GM23338 (cell line): ENCODE measurements at regions not wholly inside any gene's neighbourhood (a gene's known extent, or its start where the extent isn't known, plus 50 kb on each side); places are given as distances from the start of the nearest gene placed in this dataset.

Source experiments
- CTCF ChIP-seq, 2 experiments: fragments of 200-600 bp in 1 of 2; sonication (generic) in 1 of 2; conservative IDR thresholded peaks; 2 replicates each; pipeline versions ENCODE4 v1.5.1 to v1.6.1; 2016 to 2017; ENCODE audit warnings: antibody characterized with exemption in 2 of 2, low read depth in 2 of 2, mild to moderate bottlenecking in 2 of 2, moderate library complexity in 1 of 2
- EZH2 ChIP-seq: fragments of 200-600 bp; sonication (generic); IDR thresholded peaks from one replicate; pipeline ENCODE4 v1.8.0; 2017; ENCODE audit warnings: antibody characterized with exemption, mild to moderate bottlenecking, low read depth; ENCODE audit not compliant: unreplicated experiment
- EZH2phosphoT487 ChIP-seq: fragments of 200-600 bp; sonication (generic); IDR thresholded peaks from one replicate; pipeline ENCODE4 v1.8.1; 2018; ENCODE audit warnings: antibody characterized with exemption; ENCODE audit not compliant: unreplicated experiment
- POLR2AphosphoS5 ChIP-seq: IDR thresholded peaks from 2 replicates; pipeline ENCODE4 v1.6.1; 2016; ENCODE audit warnings: antibody characterized with exemption, low read depth
- TF ChIP-seq, protein P1 (sequence below): IDR thresholded peaks from one replicate; pipeline ENCODE4 v1.6.1; 2018; ENCODE audit warnings: antibody characterized with exemption; ENCODE audit not compliant: unreplicated experiment

- TF ChIP-seq CTCF (conservative IDR thresholded peaks at IDR 0.05; ENCODE audit: low read depth in 2 of 2) (no peak), EZH2phosphoT487 (no peak), POLR2AphosphoS5 (no peak), EZH2 (no peak)
- TF ChIP-seq, protein P1, sequence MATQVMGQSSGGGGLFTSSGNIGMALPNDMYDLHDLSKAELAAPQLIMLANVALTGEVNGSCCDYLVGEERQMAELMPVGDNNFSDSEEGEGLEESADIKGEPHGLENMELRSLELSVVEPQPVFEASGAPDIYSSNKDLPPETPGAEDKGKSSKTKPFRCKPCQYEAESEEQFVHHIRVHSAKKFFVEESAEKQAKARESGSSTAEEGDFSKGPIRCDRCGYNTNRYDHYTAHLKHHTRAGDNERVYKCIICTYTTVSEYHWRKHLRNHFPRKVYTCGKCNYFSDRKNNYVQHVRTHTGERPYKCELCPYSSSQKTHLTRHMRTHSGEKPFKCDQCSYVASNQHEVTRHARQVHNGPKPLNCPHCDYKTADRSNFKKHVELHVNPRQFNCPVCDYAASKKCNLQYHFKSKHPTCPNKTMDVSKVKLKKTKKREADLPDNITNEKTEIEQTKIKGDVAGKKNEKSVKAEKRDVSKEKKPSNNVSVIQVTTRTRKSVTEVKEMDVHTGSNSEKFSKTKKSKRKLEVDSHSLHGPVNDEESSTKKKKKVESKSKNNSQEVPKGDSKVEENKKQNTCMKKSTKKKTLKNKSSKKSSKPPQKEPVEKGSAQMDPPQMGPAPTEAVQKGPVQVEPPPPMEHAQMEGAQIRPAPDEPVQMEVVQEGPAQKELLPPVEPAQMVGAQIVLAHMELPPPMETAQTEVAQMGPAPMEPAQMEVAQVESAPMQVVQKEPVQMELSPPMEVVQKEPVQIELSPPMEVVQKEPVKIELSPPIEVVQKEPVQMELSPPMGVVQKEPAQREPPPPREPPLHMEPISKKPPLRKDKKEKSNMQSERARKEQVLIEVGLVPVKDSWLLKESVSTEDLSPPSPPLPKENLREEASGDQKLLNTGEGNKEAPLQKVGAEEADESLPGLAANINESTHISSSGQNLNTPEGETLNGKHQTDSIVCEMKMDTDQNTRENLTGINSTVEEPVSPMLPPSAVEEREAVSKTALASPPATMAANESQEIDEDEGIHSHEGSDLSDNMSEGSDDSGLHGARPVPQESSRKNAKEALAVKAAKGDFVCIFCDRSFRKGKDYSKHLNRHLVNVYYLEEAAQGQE = no peak
These were observed 1548.3 kb upstream of the TENM3 start for GRCh38 chr4:180694875-180695274.
